ENCODE measurements at regions not wholly inside any gene's neighbourhood (a gene's known extent, or its start where the extent isn't known, plus 50 kb on each side); places are given as distances from the start of the nearest gene placed in this dataset.

DNA sequence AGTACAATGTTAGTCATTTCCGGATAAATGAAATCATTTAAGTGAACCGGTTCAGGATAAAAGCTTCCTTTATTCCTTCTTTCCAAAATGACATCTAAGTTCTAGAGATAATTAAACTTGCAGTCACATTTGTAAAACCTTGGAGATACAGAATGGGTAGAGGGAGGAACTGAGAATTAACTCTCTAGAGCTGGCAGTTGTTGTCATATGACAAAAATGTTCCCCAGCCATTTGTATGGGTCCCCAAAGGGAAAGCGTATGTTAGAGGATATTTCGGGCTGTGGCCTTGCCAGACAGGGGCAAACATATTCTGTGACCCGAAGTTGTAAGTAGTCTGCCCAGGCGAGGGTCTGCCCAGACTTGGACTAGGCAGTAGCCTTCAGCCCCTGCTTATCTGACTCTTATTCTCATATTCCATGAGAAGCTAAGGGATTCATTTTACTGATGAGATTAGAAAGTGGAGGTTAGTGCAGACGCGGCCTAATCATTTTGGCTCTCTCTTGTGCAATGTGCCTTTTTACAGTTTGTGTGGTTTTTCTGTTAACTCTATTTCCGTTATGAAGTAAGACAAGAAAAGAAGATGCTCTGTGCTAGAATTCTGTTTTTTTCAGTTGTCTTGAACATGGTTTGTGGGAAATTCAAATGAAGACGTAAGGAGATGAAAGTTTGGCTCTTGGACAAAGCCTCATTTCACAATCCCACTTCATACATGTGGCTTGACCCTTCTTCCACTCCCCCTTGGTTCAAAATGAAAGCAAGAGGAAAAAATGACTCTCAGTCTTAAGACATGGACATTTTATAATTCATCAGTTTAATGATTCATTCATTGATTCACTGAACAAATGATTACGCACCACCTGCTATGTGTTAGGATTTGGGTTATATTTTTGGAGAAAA lies 2394.2 kb upstream of the AGA start:
- Histone ChIP-seq H3K4me3 (ENCODE audit: low read length) (no peak overlapping the region), H3K9ac (ENCODE audit: low read depth, low read length) (no peak overlapping the region), H3K4me1 (ENCODE audit: insufficient read depth, low read length) (peaks cover 3% of the 10 kb centered on the region; the same call in 1 of the 2 replicates), H3K36me3 (ENCODE audit: insufficient read depth, low read depth, low read length) (no peaks in the 10 kb centered on the region), H3K9me3 (ENCODE audit: insufficient read depth, low read depth, low read length) (no peaks in the 10 kb centered on the region), H3K27ac (ENCODE audit: low read length) (no peak overlapping the region), H3K27me3 (ENCODE audit: insufficient read depth, low read length) (no peaks in the 10 kb centered on the region)

DNA sequence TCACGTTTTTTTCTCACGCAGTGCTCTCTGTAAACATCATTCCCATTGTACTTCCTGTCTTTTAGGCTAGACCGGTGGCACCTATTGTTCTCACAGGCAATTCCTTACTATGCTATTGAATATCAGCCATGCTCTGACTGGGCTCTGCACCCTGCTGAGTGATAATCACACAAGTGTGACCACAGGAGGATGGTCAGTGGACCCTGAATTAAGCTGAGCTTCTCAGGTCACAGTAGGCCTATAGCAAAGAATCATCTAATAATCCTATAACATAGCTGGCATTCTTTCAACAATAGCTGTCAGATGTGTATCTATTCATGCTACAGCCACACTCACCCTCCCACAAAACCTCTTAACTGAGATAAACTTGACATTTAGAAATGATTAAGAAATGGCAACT lies 2399.8 kb upstream of the TENM3 start:
- Histone ChIP-seq H3K4me1 (ENCODE audit: insufficient read depth, low read length) (peaks cover 3% of the 10 kb centered on the region; the same call in 1 of the 2 replicates), H3K27ac (ENCODE audit: low read length) (no peak overlapping the region), H3K27me3 (ENCODE audit: insufficient read depth, low read length) (no peaks in the 10 kb centered on the region), H3K9me3 (ENCODE audit: insufficient read depth, low read depth, low read length) (no peaks in the 10 kb centered on the region), H3K36me3 (ENCODE audit: insufficient read depth, low read depth, low read length) (no peaks in the 10 kb centered on the region), H3K9ac (ENCODE audit: low read depth, low read length) (no peak overlapping the region), H3K4me3 (ENCODE audit: low read length) (no peak overlapping the region)

GRCh38 chr4:179855469-179855868 lies 2387.7 kb upstream of the TENM3 start:
- no peak overlapping the region for H3K9ac ChIP-seq (ENCODE audit: low read depth, low read length)
- H3K36me3 ChIP-seq (ENCODE audit: insufficient read depth, low read depth, low read length) = no peaks in the 10 kb centered on the region

DNA sequence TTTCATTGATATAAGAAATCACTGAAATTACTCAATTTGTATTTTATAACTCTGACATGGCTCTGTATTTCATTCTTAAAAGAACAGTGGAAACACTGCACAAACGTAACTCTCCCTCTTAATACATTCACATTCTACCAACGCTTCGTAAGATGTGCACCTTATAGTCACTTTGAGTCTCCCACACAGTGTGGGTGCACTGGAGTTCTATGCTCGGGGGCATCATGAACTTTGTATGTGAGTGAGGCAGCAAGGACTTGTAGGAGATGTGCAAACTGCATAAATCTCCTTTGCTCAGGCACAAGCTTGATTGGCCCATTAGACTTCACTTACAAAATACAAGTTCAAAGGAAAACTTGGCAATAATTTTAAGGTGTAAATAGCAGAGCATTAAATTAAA lies 2385.0 kb upstream of the TENM3 start:
- no peaks in the 10 kb centered on the region for H3K27me3 ChIP-seq (ENCODE audit: insufficient read depth, low read length)
- H3K4me1 ChIP-seq (ENCODE audit: insufficient read depth, low read length) = no peaks in the 10 kb centered on the region
- H3K36me3 ChIP-seq (ENCODE audit: insufficient read depth, low read depth, low read length) = no peaks in the 10 kb centered on the region
- no peak overlapping the region for H3K9ac ChIP-seq (ENCODE audit: low read depth, low read length)
- H3K9me3 ChIP-seq (ENCODE audit: insufficient read depth, low read depth, low read length) = no peaks in the 10 kb centered on the region
- H3K4me3 ChIP-seq (ENCODE audit: low read length) = no peak overlapping the region
- H3K27ac ChIP-seq (ENCODE audit: low read length) = no peak overlapping the region

More at GRCh38 chr4:179855469-179855868, 2387.7 kb upstream of the TENM3 start:
- Histone ChIP-seq H3K9me3 (ENCODE audit: insufficient read depth, low read depth, low read length) (no peaks in the 10 kb centered on the region), H3K27ac (ENCODE audit: low read length) (no peak overlapping the region), H3K4me1 (ENCODE audit: insufficient read depth, low read length) (no peaks in the 10 kb centered on the region), H3K27me3 (ENCODE audit: insufficient read depth, low read length) (no peaks in the 10 kb centered on the region), H3K4me3 (ENCODE audit: low read length) (no peak overlapping the region)

GRCh38 chr4:179867300-179867878 lies 2375.8 kb upstream of the TENM3 start:
- H3K9me3 ChIP-seq (ENCODE audit: insufficient read depth, low read depth, low read length) = no peaks in the 10 kb centered on the region
- H3K4me1 ChIP-seq (ENCODE audit: insufficient read depth, low read length) = no peaks in the 10 kb centered on the region
- no peak overlapping the region for H3K27ac ChIP-seq (ENCODE audit: low read length)
- H3K9ac ChIP-seq (ENCODE audit: low read depth, low read length) = no peak overlapping the region
- no peaks in the 10 kb centered on the region for H3K27me3 ChIP-seq (ENCODE audit: insufficient read depth, low read length)
- H3K36me3 ChIP-seq (ENCODE audit: insufficient read depth, low read depth, low read length) = no peaks in the 10 kb centered on the region
- H3K4me3 ChIP-seq (ENCODE audit: low read length) = no peak overlapping the region

GRCh38 chr4:179871726-179872125 lies 2371.5 kb upstream of the TENM3 start:
- Histone ChIP-seq H3K27me3 (ENCODE audit: insufficient read depth, low read length) (no peaks in the 10 kb centered on the region), H3K27ac (ENCODE audit: low read length) (no peak overlapping the region), H3K36me3 (ENCODE audit: insufficient read depth, low read depth, low read length) (no peaks in the 10 kb centered on the region), H3K4me3 (ENCODE audit: low read length) (no peak overlapping the region), H3K9me3 (ENCODE audit: insufficient read depth, low read depth, low read length) (no peaks in the 10 kb centered on the region), H3K4me1 (ENCODE audit: insufficient read depth, low read length) (no peaks in the 10 kb centered on the region), H3K9ac (ENCODE audit: low read depth, low read length) (no peak overlapping the region)

DNA sequence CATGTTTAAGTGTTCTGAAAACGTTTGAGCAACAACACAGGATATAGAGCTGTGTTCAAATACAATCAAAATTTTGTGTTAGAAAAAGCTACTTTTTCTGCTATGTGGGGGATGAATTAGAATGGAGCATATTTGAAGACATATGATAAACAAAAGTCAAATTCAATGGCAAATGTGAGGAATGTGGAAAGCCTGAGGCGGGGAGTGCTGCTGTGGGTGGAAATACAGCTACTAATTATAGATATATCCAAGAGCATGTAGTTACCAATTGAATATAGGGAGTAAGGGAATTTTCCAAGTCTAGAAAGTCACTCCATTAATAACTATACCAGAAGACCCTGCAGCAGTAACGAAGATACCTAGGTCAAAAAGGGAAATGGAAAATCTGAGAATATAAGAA lies 2370.4 kb upstream of the TENM3 start:
- H3K4me1 ChIP-seq (ENCODE audit: insufficient read depth, low read length) = no peaks in the 10 kb centered on the region
- H3K4me3 ChIP-seq (ENCODE audit: low read length) = no peak overlapping the region
- H3K9me3 ChIP-seq (ENCODE audit: insufficient read depth, low read depth, low read length) = no peaks in the 10 kb centered on the region
- no peaks in the 10 kb centered on the region for H3K36me3 ChIP-seq (ENCODE audit: insufficient read depth, low read depth, low read length)
- H3K27me3 ChIP-seq (ENCODE audit: insufficient read depth, low read length) = no peaks in the 10 kb centered on the region
- H3K9ac ChIP-seq (ENCODE audit: low read depth, low read length) = no peak overlapping the region
- no peak overlapping the region for H3K27ac ChIP-seq (ENCODE audit: low read length)

DNA sequence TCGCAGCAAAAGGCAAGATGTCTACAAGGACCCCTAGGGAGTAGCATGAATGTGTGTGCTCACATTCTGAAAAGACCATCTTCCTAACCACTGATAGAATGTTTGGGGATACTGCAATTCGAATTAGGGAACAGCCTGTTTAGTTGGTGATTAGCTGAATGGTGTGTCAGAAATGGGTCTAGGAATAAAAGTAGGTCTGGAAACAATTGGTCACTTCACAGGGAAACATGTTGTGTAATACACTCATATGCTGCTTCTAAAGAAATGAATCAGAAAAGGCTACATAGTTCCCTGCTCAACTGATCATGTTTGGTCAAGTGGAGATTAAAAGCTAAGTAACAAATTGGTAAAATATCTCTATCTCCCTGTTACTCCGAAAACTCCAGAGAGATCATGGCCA lies 2362.4 kb upstream of the TENM3 start:
- H3K9ac ChIP-seq (ENCODE audit: low read depth, low read length) = no peak overlapping the region
- no peak overlapping the region for H3K27ac ChIP-seq (ENCODE audit: low read length)

DNA sequence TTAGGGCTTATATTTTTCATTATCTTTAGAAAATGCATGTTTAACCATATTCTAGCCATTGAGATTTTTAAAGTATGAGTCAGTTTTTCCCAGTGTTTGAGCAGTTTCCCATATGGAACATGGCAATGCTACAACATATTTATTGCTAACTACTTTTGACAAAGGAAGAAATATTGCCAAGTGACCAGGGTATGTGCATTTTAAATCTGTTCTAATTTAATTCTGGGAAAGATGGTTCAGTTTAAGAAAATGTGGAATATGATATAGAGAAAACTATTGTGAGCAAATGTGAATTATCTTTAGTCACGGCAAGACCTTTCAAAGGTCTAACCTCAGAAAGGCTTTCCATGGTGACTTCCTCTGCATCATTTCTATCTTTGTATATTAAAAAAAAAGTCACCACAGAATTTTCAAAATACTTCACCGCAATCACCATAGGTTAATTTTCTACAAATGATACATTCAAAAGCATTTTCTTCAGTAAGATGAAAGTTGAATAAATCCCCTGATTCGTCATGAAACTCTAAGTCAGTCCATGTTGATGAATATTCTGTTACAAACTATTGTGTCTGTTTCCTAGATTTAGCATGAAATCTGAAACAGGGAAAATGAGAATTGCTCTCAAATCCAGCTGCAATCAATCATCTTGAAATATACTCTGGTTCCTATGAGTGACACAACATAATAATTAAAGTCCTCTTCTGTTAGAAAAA lies 2349.0 kb upstream of the TENM3 start:
- Histone ChIP-seq H3K4me1 (ENCODE audit: insufficient read depth, low read length) (no peaks in the 10 kb centered on the region), H3K4me3 (ENCODE audit: low read length) (no peak overlapping the region), H3K27ac (ENCODE audit: low read length) (no peak overlapping the region), H3K9ac (ENCODE audit: low read depth, low read length) (no peak overlapping the region), H3K27me3 (ENCODE audit: insufficient read depth, low read length) (no peaks in the 10 kb centered on the region), H3K36me3 (ENCODE audit: insufficient read depth, low read depth, low read length) (no peaks in the 10 kb centered on the region), H3K9me3 (ENCODE audit: insufficient read depth, low read depth, low read length) (no peaks in the 10 kb centered on the region; the same call in 1 of the 2 replicates)

More for the DNA sequence above, 2362.4 kb upstream of the TENM3 start:
- no peak overlapping the region for H3K4me3 ChIP-seq (ENCODE audit: low read length)
- no peaks in the 10 kb centered on the region for H3K36me3 ChIP-seq (ENCODE audit: insufficient read depth, low read depth, low read length)
- no peaks in the 10 kb centered on the region for H3K27me3 ChIP-seq (ENCODE audit: insufficient read depth, low read length)
- no peaks in the 10 kb centered on the region for H3K4me1 ChIP-seq (ENCODE audit: insufficient read depth, low read length)
- H3K9me3 ChIP-seq (ENCODE audit: insufficient read depth, low read depth, low read length) = no peaks in the 10 kb centered on the region

DNA sequence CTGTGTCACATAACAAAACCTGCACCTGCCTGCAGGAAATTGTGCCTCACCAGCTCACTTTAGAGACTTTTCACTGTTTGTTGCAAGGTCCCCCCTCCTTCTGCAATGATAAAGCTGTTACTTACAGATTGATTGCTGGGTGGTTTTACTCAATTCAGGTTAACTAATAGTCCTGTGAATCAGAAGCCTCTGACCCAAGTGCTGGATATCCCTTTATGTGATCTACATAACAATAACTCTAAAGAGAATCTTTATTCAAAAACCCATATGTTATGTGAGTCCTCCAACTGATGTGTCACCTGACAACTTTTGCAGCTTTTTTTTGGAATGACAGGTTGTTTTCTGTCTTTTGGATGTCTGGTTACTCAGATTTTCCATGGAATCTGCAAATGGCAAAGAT lies 2323.6 kb upstream of the TENM3 start:
- H3K4me1 ChIP-seq (ENCODE audit: insufficient read depth, low read length) = 0 out of 2 replicates have a peak, but pooled peaks cover 2% of the 10 kb centered on the region

DNA sequence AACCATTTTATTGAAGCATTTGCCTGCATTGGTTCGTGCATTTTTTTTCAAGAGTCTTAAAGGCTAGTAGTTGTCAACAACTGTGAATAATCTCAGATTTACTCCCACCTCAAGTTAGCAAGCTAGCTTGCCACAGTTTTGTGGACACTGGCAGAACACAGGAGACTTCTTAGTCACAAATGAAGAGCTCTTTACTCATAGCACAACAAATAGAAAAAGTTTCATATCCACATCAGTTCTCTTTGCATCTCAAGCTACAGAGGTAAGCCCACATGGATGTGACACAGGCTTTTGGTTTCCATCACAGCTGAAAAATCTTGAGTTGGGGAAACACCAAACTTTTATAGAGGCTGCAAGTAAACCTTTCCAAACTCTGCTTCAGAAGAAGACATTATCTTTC lies 2315.7 kb upstream of the TENM3 start:
- no peaks in the 10 kb centered on the region for H3K36me3 ChIP-seq (ENCODE audit: insufficient read depth, low read depth, low read length)
- H3K4me1 ChIP-seq (ENCODE audit: insufficient read depth, low read length) = no peaks in the 10 kb centered on the region
- H3K4me3 ChIP-seq (ENCODE audit: low read length) = no peak overlapping the region
- H3K27me3 ChIP-seq (ENCODE audit: insufficient read depth, low read length) = no peaks in the 10 kb centered on the region
- H3K9ac ChIP-seq (ENCODE audit: low read depth, low read length) = no peak overlapping the region
- H3K27ac ChIP-seq (ENCODE audit: low read length) = no peak overlapping the region
- H3K9me3 ChIP-seq (ENCODE audit: insufficient read depth, low read depth, low read length) = no peaks in the 10 kb centered on the region

More for the DNA sequence above, 2323.6 kb upstream of the TENM3 start:
- no peak overlapping the region for H3K27ac ChIP-seq (ENCODE audit: low read length)
- no peaks in the 10 kb centered on the region for H3K27me3 ChIP-seq (ENCODE audit: insufficient read depth, low read length)
- no peak overlapping the region for H3K9ac ChIP-seq (ENCODE audit: low read depth, low read length)
- no peak overlapping the region for H3K4me3 ChIP-seq (ENCODE audit: low read length)
- no peaks in the 10 kb centered on the region for H3K36me3 ChIP-seq (ENCODE audit: insufficient read depth, low read depth, low read length)
- H3K9me3 ChIP-seq (ENCODE audit: insufficient read depth, low read depth, low read length) = no peaks in the 10 kb centered on the region

All from iPS-20b (cell line).